Tibial artery (tissue), 4 donors: ENCODE measurements at regions not wholly inside any gene's neighbourhood (a gene's known extent, or its start where the extent isn't known, plus 50 kb on each side); places are given as distances from the start of the nearest gene placed in this dataset.

ENCODE experiments used
- DNase-seq, 2 donors: peaks; one replicate each; pipeline ENCODE4 v3.0.0-alpha.2; 2019
- H3K27ac ChIP-seq, 2 donors: fragments of 200-600 bp; sonication (generic) in 1 of 2; 1 replicate in 1 of 2; 2 replicates in 1 of 2; pipeline ENCODE4 v1.5.1; 2018 to 2019; ENCODE audit warnings: mild to moderate bottlenecking in 1 of 2
- H3K27me3 ChIP-seq, 2 donors: fragments of 200-600 bp; sonication (generic) in 1 of 2; one replicate each; pipeline versions ENCODE4 v1.5.1 to v1.6.0; 2016 to 2019
- H3K36me3 ChIP-seq, 3 donors: fragments of 200-600 bp; sonication (generic) in 2 of 3; one replicate each; pipeline ENCODE4 v1.5.1; 2016 to 2019; ENCODE audit warnings: mild to moderate bottlenecking in 2 of 3
- H3K4me1 ChIP-seq, 4 donors: fragments of 200-600 bp; sonication (generic) in 2 of 4; 1 replicate in 3 of 4; 2 replicates in 1 of 4; pipeline ENCODE4 v1.5.1; 2016 to 2019
- H3K4me3 ChIP-seq, 2 donors: fragments of 200-600 bp; sonication (generic) in 1 of 2; 1 replicate in 1 of 2; 2 replicates in 1 of 2; pipeline ENCODE4 v1.5.1; 2018 to 2019; ENCODE audit warnings: mild to moderate bottlenecking in 2 of 2
- H3K9me3 ChIP-seq, 3 donors: fragments of 200-600 bp; sonication (generic) in 1 of 3; one replicate each; pipeline ENCODE4 v1.5.1; 2016 to 2019
- intact Hi-C: fragments of 100-400 bp; cut with DNase I; formaldehyde crosslinking; loops from one replicate; pipeline ENCODE4 v1.15.0; 2023; ENCODE audit warnings: low total_unique reads
- TF ChIP-seq, protein P1 (sequence below), 2 experiments: fragments of 200-600 bp in 1 of 2; fragments of 450-650 bp in 1 of 2; IDR thresholded peaks; one replicate each; pipeline ENCODE4 v1.5.1; 2017 to 2019; ENCODE audit warnings: antibody characterized with exemption in 2 of 2, mild to moderate bottlenecking in 1 of 2, moderate library complexity in 1 of 2

GRCh38 chr17:77074681-77075080, 66.1 kb upstream of the SEC14L1 start:
- Histone ChIP-seq H3K36me3 (no peaks in the 10 kb centered on the region), H3K4me3 (no peak overlapping the region), H3K9me3 (no peaks in the 10 kb centered on the region), H3K27ac (no peak overlapping the region), H3K27me3 (peaks cover 0 to 64% of the 10 kb centered on the region in 2 donors), H3K4me1 (no peaks in the 10 kb centered on the region)
- intact Hi-C loops: no loop called here
- TF ChIP-seq, protein P1, sequence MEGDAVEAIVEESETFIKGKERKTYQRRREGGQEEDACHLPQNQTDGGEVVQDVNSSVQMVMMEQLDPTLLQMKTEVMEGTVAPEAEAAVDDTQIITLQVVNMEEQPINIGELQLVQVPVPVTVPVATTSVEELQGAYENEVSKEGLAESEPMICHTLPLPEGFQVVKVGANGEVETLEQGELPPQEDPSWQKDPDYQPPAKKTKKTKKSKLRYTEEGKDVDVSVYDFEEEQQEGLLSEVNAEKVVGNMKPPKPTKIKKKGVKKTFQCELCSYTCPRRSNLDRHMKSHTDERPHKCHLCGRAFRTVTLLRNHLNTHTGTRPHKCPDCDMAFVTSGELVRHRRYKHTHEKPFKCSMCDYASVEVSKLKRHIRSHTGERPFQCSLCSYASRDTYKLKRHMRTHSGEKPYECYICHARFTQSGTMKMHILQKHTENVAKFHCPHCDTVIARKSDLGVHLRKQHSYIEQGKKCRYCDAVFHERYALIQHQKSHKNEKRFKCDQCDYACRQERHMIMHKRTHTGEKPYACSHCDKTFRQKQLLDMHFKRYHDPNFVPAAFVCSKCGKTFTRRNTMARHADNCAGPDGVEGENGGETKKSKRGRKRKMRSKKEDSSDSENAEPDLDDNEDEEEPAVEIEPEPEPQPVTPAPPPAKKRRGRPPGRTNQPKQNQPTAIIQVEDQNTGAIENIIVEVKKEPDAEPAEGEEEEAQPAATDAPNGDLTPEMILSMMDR (IDR thresholded peaks at IDR 0.05): no peak
- no peak for DNase-seq

DNA sequence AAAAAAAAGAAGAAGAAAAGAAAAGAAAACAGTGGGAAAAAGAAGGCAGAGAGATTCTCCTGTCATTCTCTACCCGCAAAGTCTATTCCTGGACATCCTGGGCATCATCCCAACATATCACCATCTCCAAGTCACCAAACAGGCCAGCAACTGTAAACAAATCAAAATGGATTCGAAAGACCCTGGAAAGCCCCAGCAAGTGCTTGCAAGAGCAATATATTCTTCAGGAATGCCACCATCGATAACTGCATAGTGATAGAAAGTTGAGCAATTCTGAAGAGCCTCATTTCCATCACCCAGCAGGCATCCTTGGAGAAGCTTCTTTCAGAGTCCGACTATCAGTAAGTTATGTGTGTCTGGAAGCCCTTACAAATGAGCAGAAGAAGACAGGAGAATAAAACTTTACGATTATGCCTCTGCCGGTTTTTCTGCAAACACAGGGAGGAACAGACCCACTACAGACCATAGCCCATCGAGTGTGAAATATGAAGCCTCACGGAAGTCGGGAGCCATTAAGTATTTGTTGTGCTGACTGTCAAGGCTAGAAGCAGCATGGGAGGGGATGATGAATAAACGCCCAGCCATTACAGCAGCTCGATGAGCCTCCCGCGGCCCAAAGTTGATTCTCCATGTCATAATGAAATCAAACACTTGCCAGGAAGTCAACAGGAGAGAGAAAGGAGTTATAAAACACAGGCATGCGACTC, 64.5 kb upstream of the SEC14L1 start:
- TF ChIP-seq, protein P1 (IDR thresholded peaks at IDR 0.05): no peak
- DNase-seq: no peak
- H3K9me3 ChIP-seq: no peaks in the 10 kb centered on the region
- no peaks in the 10 kb centered on the region for H3K4me1 ChIP-seq
- peaks cover 0 to 61% of the 10 kb centered on the region in 2 donors for H3K27me3 ChIP-seq
- no peaks in the 10 kb centered on the region for H3K36me3 ChIP-seq
- intact Hi-C loops: no loop called here
- H3K4me3 ChIP-seq: no peak overlapping the region
- H3K27ac ChIP-seq: no peak overlapping the region

- Histone ChIP-seq H3K9me3 (no peaks in the 10 kb centered on the region), H3K36me3 (no peaks in the 10 kb centered on the region), H3K4me3 (no peak overlapping the region), H3K27me3 (peaks cover 0 to 32% of the 10 kb centered on the region in 2 donors), H3K4me1 (peaks cover 0 to 14% (median 10%) of the 10 kb centered on the region in 4 donors), H3K27ac (no peak overlapping the region)
- TF ChIP-seq, protein P1 (IDR thresholded peaks at IDR 0.05): no peak
- DNase-seq: no peak
- intact Hi-C loops: no loop called here
Observed at GRCh38 chr17:77083531-77083930, 57.2 kb upstream of the SEC14L1 start.

DNA sequence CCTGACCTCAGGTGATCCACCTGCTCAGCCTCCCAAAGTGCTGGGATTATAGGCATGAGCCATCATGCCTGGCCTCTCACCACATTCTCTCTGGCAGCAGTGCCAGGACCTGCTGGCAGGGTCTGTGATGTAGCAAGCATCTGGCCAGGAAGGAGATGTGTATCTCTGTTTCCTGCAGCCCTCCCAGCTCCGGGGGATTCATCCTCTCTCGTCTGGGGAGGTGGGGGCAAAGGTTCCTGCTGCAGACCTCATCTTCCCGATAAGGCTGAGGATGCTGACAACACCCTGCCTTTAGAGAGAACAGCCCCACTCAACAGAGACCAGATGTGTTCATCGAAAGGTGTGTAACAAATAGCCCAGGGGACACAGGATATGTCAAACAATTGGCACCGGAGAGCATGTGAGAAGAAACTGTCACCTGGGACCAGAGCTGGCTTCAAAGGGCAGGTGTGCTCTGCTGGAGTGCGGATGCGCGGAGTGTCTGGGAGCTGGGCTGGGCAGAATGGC, 54.8 kb upstream of the SEC14L1 start:
- intact Hi-C loops: loop anchor here (2.0 kb wide), 1 partner anchor 161 kb away; no protein-coding TSS in a partner anchor
- peaks cover 0 to 22% of the 10 kb centered on the region in 2 donors for H3K27me3 ChIP-seq
- peaks cover 0 to 6% (median 0%) of the 10 kb centered on the region in 3 donors for H3K36me3 ChIP-seq
- no peak for DNase-seq
- H3K27ac ChIP-seq: no peak overlapping the region
- no peaks in the 10 kb centered on the region for H3K9me3 ChIP-seq
- TF ChIP-seq, protein P1 (IDR thresholded peaks at IDR 0.05): no peak
- H3K4me1 ChIP-seq: peaks cover 0 to 29% (median 21%) of the 10 kb centered on the region in 4 donors
- no peak overlapping the region for H3K4me3 ChIP-seq

- H3K36me3 ChIP-seq: peaks cover 0 to 11% (median 0%) of the 10 kb centered on the region in 3 donors
- H3K27me3 ChIP-seq: peaks cover 0 to 22% of the 10 kb centered on the region in 2 donors
- no peak overlapping the region for H3K27ac ChIP-seq
- peak; percentile 87 to 91 for DNase-seq
- intact Hi-C loops: no loop called here
- no peaks in the 10 kb centered on the region for H3K9me3 ChIP-seq
- TF ChIP-seq, protein P1 (IDR thresholded peaks at IDR 0.05): peak; percentile 81 to 93
- H3K4me3 ChIP-seq: no peak overlapping the region
- H3K4me1 ChIP-seq: peaks cover 0 to 29% (median 21%) of the 10 kb centered on the region in 4 donors
Observed at GRCh38 chr17:77086433-77087010, 54.2 kb upstream of the SEC14L1 start.
